ENCODE measurements at regions not wholly inside any gene's neighbourhood (a gene's known extent, or its start where the extent isn't known, plus 50 kb on each side); places are given as distances from the start of the nearest gene placed in this dataset.

DNA sequence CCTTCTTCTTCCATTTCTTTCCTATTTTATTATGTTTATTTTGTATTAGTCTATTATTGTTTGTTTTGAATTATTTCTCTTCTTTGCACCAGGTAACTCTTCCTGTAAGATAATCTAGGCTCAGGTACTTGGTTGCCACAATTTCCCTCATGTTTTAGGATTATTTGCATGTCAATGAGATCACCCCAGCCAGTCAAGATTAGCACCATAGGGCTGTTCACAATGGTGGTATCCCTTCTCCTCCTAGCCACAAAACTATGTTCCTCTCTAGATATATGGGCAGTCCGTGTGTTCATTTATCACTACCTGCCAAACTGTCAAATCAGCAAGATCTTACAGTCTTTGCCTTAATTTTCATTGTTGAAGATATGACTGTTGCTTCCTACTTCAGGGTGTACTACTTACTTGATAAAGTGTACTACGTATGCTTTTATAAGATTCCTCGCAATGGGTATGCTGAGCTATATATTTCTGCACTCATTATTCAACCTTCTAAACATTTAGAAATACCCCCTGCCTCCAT lies 1536.2 kb downstream of the PLA2G4A start:
- DNase-seq: no peak

GRCh38 chr1:188365874-188366273 lies 1537.1 kb downstream of the PLA2G4A start:
- no peak for DNase-seq

- no peak for DNase-seq
Observed at GRCh38 chr1:188367661-188368060, 1538.9 kb downstream of the PLA2G4A start.

DNA sequence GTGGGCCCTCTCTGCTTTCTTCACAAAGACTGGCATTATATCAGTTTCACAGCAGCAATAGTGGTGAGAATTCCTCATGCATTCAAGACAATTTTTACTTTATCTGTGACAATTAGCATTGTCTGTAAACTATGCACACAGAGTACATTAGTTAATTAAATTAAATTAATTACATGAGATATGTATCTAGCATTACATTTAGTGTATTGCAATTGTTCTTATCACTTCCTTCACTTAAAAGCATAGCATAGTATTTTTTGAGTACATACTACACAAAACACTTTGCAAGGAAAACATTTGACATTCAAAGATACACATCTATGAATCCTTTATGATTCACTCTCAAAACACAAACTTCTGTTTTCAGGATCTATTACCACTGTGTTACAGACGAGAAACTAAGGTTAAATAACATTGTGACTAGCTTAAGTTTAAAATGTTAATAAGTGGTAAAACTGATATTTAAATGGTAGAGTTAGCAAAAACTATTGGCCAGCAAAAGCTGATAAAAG lies 1542.6 kb downstream of the PLA2G4A start:
- no peak for DNase-seq

GRCh38 chr1:188372821-188373220 lies 1544.1 kb downstream of the PLA2G4A start:
- no peak for DNase-seq

GRCh38 chr1:188382851-188383250 lies 1554.1 kb downstream of the PLA2G4A start:
- no peak for DNase-seq

GRCh38 chr1:188386161-188386560 lies 1557.4 kb downstream of the PLA2G4A start:
- DNase-seq: no peak

GRCh38 chr1:188386666-188387065 lies 1557.9 kb downstream of the PLA2G4A start:
- DNase-seq: no peak

- DNase-seq: no peak
Observed at GRCh38 chr1:188394677-188395076, 1565.9 kb downstream of the PLA2G4A start.

GRCh38 chr1:188397521-188397920 lies 1568.8 kb downstream of the PLA2G4A start:
- DNase-seq: no peak

DNA sequence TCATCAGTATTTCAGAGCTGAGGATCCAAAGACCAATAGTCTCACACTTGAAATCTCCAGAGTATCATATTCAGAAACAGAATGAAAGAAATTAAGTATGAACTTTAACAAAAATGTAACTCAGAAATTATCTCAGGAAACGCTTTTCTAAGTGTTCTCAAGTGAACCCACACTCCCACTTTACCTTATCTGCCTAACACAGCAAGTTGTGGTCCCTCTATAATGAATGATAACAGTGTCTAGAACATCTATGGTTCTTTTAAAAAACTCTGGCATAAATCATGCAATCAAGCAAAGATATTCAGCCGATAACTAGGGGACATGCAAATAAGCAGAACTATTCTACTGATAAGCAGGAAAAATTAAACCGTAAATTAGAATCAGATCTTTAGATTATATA lies 1574.2 kb downstream of the PLA2G4A start:
- DNase-seq: no peak

- DNase-seq: no peak
Observed at GRCh38 chr1:188406636-188407035, 1577.9 kb downstream of the PLA2G4A start.

DNA sequence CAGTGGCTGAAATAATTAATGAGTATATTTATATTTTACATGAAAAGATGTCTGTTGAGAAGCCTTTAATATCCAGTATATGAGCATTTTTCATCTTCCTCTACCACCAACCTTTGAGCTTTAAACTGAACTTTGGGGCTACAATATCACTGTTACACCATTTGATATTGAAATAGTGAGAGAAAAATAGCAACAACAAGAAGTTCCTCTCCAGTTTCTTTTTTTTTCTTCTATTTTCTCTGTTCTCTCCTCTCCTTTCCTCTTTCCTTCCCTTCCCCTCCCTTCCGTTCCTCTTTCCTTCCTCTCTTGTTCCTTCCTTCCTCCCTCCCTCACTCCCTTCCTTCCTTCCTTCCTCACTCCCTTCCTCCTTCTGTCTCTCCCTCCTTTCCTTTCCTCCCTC lies 1591.4 kb downstream of the PLA2G4A start:
- DNase-seq: no peak

GRCh38 chr1:188423073-188423472 lies 1594.3 kb downstream of the PLA2G4A start:
- no peak for DNase-seq

DNA sequence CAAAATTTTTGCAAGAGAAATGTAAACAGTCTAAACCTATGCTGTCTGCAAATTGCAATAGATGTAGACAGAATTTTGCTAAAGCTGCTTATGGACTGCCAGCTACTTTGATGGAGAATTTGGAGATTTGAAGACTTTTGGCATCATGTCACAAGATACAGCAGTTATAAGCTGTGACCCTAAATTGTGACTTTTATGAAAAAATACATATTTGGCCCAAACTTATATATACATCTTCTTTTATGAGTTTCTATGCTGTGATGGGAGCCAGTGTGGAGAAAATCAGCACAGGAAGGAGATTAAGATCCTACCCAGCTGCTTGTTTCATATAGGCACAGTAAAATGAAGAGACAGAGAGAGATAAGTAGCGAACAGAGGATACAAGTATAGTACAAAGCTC lies 1595.4 kb downstream of the PLA2G4A start:
- DNase-seq: no peak

DNA sequence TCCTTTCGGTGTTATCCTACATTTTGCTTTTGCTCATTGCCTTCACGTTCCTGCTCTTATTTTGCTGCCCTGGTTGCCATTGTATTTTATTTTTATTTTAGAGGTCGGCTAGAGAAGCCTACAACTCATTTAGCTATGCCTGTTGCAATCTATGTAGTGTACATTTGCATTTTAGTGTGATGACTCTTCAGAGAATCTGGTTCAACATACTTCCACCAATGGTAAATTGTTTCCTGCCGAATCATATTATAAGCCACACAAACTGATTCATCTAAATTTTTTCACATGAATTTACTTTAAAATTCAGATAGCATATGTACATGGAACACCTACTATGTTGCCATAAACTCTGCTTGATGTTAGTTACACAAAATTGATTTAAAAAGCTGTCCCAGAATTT lies 1596.9 kb downstream of the PLA2G4A start:
- DNase-seq: no peak

GRCh38 chr1:188426561-188426960 lies 1597.8 kb downstream of the PLA2G4A start:
- no peak for DNase-seq

DNA sequence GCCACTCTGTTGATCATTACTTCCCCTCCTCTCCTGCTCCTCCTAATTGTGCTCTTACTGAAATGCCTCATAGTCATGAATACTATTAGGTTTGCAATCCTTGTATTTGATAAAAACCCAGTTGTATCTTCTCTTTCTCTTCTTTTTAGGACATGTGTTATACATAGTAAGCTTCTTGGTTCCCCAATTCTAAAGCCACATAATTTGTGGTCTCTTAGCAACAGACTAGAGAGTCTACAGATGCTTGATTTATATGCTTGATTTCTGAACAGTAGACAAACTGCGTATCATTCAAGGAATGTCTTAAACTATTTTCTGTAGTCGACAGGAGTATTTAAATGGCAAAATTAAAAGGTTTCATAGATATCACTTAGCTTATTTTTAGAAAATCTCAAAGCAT lies 1598.9 kb downstream of the PLA2G4A start:
- no peak for DNase-seq

DNA sequence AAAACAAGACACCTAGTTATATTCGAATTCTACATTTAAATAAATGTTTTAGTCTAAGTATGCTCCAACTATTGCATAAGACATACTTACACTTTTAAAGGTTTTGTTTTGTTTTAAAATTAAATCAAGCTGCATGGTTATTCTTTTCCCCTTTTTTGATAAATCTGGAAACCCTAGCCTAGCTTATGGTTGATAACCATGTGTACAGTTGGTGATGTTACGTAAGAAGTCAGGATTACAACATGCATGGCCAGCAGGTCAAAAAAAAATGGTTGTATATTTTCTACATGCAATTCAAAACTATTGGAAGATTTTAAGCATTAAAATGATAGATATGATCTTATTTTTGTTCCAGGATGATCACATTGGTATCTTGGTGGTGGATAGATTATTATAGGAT lies 1600.6 kb downstream of the PLA2G4A start:
- no peak for DNase-seq

GRCh38 chr1:188432427-188432826 lies 1603.7 kb downstream of the PLA2G4A start:
- no peak for DNase-seq

DNA sequence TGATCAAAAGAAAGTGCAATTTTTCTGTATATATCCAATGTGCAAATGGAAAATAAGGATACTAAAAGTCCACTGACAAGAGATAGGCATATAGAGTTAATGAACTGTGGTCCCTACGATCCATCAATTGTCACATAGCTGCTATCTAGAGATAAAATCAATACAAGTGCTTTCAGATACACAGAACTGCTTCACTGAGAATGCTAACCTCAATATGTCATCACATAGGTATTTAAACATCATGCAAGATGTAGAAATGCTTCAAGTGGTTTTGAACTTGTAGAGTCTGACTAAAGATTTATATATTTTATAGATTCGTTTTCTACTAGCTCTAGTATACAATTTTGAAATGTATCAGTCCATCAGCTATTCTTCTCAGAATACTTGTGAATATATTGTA lies 1604.7 kb downstream of the PLA2G4A start:
- no peak for DNase-seq

DNA sequence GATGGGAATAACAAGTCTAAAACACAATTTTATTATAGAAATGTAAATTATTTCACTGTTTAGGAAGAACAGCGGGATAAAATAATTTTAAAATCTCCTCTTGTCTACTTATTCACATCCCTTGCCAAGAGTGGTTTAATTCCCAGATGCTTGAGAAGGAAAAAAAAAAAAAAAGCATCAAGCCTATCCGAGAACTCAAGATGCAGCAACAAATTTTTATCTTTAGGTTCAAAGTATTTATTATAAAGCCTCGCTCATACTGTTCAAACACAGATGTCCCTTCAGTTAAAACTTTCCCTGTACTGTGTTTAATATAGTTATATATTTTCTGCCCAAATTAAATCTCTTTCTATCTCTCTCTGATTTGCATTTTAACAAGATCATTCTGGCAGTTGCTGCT lies 1615.8 kb downstream of the PLA2G4A start:
- DNase-seq: no peak

- no peak for DNase-seq
Observed at GRCh38 chr1:188462837-188463236, 1634.1 kb downstream of the PLA2G4A start.

GRCh38 chr1:188463919-188464318 lies 1635.2 kb downstream of the PLA2G4A start:
- DNase-seq: no peak

DNA sequence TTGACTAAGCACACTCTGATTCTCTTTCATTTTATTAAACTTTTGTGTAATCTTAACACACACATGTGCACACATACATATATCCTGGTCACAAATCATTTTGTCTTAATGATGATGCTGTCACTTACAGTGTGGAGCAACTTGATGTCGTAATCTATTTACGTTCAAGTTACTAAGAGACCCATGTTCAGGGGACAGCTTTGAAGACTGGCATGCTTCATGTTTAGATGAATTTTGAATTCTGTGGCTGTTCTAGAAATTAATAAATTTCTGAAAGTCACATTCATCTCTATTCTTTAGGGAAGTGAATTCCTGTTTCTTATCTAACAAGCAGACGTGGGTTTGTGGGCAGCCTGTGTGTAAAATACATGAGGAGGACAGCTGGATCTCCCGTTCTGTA lies 1637.8 kb downstream of the PLA2G4A start:
- no peak for DNase-seq

GRCh38 chr1:188476606-188477005 lies 1647.9 kb downstream of the PLA2G4A start:
- no peak for DNase-seq

Data from DMS79 treated with DMSO at 0.1 percent for 48 hours (cell line).